ENCODE measurements at regions not wholly inside any gene's neighbourhood (a gene's known extent, or its start where the extent isn't known, plus 50 kb on each side); places are given as distances from the start of the nearest gene placed in this dataset.

DNA sequence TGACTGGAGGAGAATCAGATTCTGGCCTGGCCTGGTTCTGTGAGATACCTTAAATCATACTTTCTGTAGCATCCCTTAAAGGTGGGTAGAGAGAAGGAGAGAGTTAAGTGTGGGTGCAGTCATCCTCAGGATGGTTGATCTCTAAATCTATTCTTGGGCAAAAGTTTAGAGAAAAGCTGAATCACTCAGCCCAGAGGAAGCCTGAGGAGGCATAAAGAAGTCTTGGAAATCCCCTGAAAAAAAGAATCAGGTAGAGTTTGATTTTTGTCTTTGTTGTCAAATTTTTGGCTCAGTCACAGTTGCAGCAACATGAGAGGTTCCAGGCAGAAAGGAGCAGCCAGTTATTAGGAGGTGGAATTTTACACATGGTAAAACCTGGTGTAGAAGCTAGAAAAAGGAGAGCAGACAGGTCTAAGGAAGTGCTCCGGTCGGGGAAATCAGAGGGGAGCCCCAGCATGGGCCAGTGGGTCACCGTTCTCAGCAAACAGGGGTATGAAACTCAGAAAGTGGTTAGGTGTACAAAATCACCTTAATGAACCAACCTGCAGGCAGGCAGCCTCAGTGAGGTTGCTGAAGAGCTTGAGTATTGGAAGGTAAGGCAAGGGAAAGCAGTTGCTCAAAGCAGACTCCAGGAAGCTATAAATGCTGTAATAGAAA lies 116.2 kb upstream of the CNTLN start:
- DNase-seq (ENCODE audit: low read depth), result no peak

GRCh38 chr9:17017931-17018491 lies 116.8 kb upstream of the CNTLN start:
- DNase-seq (ENCODE audit: low read depth), result peak; percentile 55

DNA sequence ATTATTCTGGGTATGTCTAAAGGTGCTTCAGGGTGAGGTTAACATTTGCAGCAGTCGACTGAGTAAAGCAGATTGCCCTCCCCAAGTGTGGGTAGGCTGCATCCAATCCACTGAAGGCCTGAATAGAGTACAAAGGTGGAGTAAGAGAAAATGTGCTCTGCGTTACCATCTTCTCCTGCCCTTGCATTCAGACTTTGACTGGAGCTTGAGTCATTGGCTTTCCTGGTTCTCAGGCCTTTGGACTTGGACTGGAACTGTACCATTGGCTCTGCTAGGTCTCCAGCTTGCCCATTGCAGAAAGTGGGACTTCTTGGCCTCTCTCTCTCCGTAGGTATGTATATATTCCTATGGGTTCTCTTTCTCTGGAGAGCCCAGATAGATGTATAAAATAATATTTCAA lies 120.9 kb upstream of the CNTLN start:
- no peak for DNase-seq (ENCODE audit: low read depth)

DNA sequence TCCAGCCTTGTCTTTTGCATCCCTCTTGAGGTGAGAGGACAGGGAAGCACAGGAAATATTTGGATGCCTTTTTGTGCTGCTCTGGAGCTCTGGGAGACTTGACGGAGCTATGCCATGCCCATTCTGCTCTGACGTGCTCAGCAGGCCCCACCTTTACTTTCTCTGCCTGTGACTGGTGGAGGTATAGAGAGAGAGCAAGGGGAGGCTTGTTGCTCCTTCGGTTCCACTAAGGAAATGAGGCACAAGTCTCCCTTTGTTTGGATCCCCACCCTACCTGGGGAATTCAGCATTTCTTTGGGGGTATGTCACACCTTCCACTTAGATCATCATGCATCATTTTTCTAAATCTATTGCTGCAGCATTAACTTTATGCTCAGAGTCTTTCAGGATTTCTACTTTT lies 121.8 kb upstream of the CNTLN start:
- DNase-seq (ENCODE audit: low read depth), result no peak

DNA sequence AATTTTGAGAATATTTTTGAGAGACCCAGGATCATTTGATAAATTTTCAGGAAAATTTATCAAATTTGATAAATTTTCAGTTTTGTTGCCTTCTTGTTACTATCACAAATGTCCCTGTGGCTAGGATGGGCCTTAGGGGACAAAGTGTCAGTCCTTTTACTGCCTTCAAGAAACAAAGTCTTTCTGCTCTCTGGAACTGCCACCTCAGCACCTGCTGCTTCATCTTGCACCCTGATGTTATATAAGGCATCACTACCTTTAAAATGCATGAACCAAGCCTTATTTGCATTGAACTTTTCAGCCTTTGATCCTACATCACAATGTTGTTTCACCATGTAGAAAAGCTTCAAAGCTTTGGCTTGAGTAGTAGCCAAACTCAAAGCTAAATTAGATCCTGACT lies 123.0 kb upstream of the CNTLN start:
- no peak for DNase-seq (ENCODE audit: low read depth)

DNA sequence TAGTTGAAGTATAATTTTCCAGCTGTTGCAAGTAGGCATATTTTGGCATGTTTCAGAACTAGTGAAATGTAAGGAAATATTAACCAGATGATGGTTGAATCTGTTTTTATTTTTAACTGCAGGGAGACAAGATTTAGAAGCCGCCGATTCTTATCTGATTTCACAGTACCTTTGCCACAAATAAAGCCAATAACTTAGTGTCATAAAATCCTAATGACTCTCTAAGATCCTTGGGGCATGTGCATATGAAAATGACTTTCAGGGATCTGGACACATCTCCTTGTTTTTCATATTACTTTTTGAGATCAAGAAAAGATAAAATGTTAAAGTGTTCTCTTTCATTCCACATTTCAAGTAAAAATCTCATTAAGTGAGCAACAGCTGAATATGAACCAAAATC lies 125.8 kb upstream of the CNTLN start:
- DNase-seq (ENCODE audit: low read depth), result no peak

GRCh38 chr9:17005056-17005823 lies 129.6 kb upstream of the CNTLN start:
- peak; percentile 60 for DNase-seq (ENCODE audit: low read depth)

DNA sequence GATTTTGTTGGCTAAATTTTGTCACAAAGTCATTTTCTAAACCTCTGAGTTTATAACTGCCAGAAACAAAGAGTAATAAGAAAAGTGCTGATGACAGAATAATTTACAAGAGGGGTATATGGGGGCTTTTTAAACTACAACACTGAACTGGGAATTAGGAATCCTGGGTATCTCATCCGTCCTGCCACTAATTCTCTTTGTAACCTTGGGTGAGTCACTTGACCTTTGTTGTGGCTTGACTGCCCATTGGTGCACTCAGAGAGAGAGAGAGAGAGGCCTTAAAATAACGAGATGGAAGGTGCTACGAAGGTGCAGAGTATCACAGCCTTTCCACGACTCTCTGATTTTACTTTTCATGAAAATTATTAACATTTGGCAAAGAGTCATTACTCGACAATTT lies 130.3 kb upstream of the CNTLN start:
- DNase-seq (ENCODE audit: low read depth), result peak; percentile 15

GRCh38 chr9:17003576-17004240 lies 131.1 kb upstream of the CNTLN start:
- peak; percentile 10 for DNase-seq (ENCODE audit: low read depth)

- DNase-seq (ENCODE audit: low read depth), result no peak
Observed at GRCh38 chr9:16996901-16997491, 126.5 kb upstream of the BNC2 start.

- DNase-seq (ENCODE audit: low read depth), result no peak
Observed at GRCh38 chr9:16992138-16992537, 121.7 kb upstream of the BNC2 start.

- DNase-seq (ENCODE audit: low read depth), result peak; percentile 24
Observed at GRCh38 chr9:16987026-16987425, 116.6 kb upstream of the BNC2 start.

DNA sequence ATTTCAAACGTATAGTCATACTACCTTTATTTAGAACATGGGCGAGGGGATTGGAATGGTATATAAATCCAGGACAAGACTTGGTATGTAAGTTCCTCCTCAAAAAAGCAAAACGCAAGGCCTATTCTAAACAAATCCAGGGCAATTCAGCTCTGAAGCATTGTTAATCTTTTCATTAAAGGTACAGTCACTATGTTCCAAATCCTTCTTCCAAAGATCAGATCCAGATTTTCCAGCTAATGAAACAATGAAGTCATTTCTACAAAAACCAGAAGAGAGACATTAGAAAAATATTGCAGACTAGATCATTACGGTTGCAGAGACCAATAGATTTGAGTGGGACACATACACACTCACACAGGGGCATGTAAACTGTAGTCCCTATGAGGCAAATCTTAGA lies 116.1 kb upstream of the BNC2 start:
- DNase-seq (ENCODE audit: low read depth), result no peak

- peak; percentile 56 for DNase-seq (ENCODE audit: low read depth)
Observed at GRCh38 chr9:16985559-16986348, 115.3 kb upstream of the BNC2 start.

- DNase-seq (ENCODE audit: low read depth), result no peak
Observed at GRCh38 chr9:16982780-16983310, 112.4 kb upstream of the BNC2 start.

DNA sequence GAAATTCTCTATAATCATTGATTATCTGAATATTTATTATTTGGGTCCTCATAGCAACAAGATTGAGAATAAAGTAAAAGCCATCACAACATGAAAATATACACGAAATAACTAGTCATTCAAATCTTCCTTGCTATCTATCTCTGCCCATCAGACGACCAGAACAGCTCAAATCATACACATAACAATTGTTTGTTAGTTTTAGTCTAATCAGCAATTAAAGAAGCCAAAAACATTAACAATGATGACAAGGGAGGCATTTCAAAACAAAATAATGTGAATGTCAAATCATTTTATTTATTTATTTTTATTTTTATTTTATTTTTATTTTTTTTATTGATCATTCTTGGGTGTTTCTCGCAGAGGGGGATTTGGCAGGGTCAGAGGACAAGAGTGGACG lies 106.0 kb upstream of the BNC2 start:
- no peak for DNase-seq (ENCODE audit: low read depth)

DNA sequence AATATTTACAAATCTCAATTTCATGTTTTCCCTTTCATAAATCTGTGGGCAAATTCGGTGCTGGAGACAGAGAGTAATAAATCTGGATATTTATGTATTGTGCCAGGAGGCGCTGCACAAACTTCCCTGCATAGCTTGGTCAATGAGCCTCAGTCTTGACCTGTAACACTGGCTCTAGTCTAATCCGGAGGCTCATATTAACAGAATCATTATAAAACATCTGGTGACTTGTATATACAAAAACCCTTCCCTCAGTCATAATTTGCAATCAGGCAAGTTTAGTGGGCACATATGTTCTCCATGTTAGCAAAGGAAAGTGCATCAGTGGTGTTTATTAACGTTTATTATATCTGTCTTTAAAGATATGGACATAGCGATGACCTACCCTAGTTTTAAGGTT lies 104.0 kb upstream of the BNC2 start:
- no peak for DNase-seq (ENCODE audit: low read depth)

DNA sequence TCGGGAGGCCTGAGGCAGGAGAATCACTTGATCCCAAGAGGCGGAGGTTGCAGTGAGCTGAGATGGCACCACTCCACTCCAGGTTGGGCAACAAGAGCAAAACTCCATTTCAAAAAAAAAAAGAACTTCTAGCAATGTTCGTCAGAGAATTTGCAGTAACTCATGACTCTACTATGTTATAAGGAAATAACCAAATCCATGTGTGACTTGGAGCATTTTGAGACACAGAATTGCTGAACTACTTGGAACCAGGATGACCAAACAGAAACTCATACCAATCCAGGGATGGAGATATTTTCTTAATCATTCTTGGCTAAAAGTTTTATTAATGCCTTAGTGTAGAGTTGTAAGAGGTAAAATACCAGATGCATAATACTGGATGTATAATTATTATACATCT lies 99.9 kb upstream of the BNC2 start:
- no peak for DNase-seq (ENCODE audit: low read depth)

- DNase-seq (ENCODE audit: low read depth), result peak; percentile 86
Observed at GRCh38 chr9:16964228-16964627, 93.8 kb upstream of the BNC2 start.

- peak; percentile 34 for DNase-seq (ENCODE audit: low read depth)
Observed at GRCh38 chr9:16960084-16960483, 89.6 kb upstream of the BNC2 start.

- DNase-seq (ENCODE audit: low read depth), result no peak
Observed at GRCh38 chr9:16959391-16959790, 88.9 kb upstream of the BNC2 start.
